Lung (tissue), 11 donors: ENCODE measurements at regions not wholly inside any gene's neighbourhood (a gene's known extent, or its start where the extent isn't known, plus 50 kb on each side); places are given as distances from the start of the nearest gene placed in this dataset.

ENCODE experiments used
- ATAC-seq: fragments of 200-7000 bp; cut with Tn5 transposase; one replicate; pipeline ENCODE4 v1.9.1; 2020; ENCODE audit warnings: moderate number of reproducible peaks; ENCODE audit not compliant: insufficient read depth, low FRiP score
- DNase-seq, 3 donors: peaks; one replicate each; pipeline ENCODE4 v3.0.0-alpha.2; 2013 to 2017
- H3K27ac ChIP-seq, 2 donors: one replicate each; pipeline ENCODE4 v1.5.1; 2013; ENCODE audit warnings: mild to moderate bottlenecking in 2 of 2, moderate library complexity in 2 of 2, control low read depth in 1 of 2, inconsistent platforms in 1 of 2, low read depth in 1 of 2, low read length in 1 of 2
- H3K27me3 ChIP-seq, 3 donors: one replicate each; pipeline ENCODE4 v1.5.1; 2013; ENCODE audit warnings: low read length in 2 of 3; ENCODE audit not compliant: control insufficient read depth in 3 of 3, insufficient read depth in 3 of 3
- H3K36me3 ChIP-seq, 4 donors: one replicate each; pipeline ENCODE4 v1.5.1; 2013; ENCODE audit warnings: low read length in 4 of 4, mild to moderate bottlenecking in 1 of 4, moderate library complexity in 1 of 4; ENCODE audit not compliant: control insufficient read depth in 4 of 4, insufficient read depth in 4 of 4
- H3K4me1 ChIP-seq, 5 donors: one replicate each; pipeline ENCODE4 v1.5.1; 2013; ENCODE audit warnings: low read length in 5 of 5, mild to moderate bottlenecking in 2 of 5, moderate library complexity in 1 of 5; ENCODE audit not compliant: control insufficient read depth in 5 of 5, insufficient read depth in 5 of 5
- H3K4me3 ChIP-seq: one replicate; pipeline ENCODE4 v1.5.1; 2013; ENCODE audit warnings: mild to moderate bottlenecking, control low read depth, moderate library complexity
- H3K9ac ChIP-seq, 2 donors: one replicate each; pipeline ENCODE4 v1.5.1; 2013; ENCODE audit warnings: low read length in 2 of 2, control low read depth in 1 of 2; ENCODE audit not compliant: insufficient read depth in 1 of 2
- H3K9me3 ChIP-seq, 4 donors: one replicate each; pipeline ENCODE4 v1.5.1; 2013; ENCODE audit warnings: low read length in 3 of 4, mild to moderate bottlenecking in 1 of 4, moderate library complexity in 1 of 4; ENCODE audit not compliant: control insufficient read depth in 4 of 4, insufficient read depth in 3 of 4
- WGBS, 2 donors: extraction: QIAGEN DNeasy Blood & Tissue Kit; methylation state at CpG; one replicate each; pipeline ENCODE4 v1.1.7; 2013; 5-methylcytosine and 5-hydroxymethylcytosine counted together
- TF ChIP-seq, protein P1 (sequence below): IDR thresholded peaks from 2 replicates; pipeline ENCODE4 v1.5.1; 2012; ENCODE audit warnings: mild to moderate bottlenecking; ENCODE audit errors: control extremely low read depth, extremely low read depth
- donor health status: control.
- donor health status: control.
- donor health status: Bipolar disorder and iron deficiency.
- donor health status: healthy.
- donor health status: DM: yes; HTN: yes; CAD: no.

- H3K27ac ChIP-seq, result no peak overlapping the region
- peaks cover 0 to 6% (median 1%) of the 10 kb centered on the region in 4 donors for H3K9me3 ChIP-seq
- H3K9ac ChIP-seq, result no peak overlapping the region
- no peak overlapping the region for H3K4me3 ChIP-seq
- DNase-seq (peak in 2 of 3 donors; percentile 69 to 81), ATAC-seq (no peak)
- TF ChIP-seq, protein P1, sequence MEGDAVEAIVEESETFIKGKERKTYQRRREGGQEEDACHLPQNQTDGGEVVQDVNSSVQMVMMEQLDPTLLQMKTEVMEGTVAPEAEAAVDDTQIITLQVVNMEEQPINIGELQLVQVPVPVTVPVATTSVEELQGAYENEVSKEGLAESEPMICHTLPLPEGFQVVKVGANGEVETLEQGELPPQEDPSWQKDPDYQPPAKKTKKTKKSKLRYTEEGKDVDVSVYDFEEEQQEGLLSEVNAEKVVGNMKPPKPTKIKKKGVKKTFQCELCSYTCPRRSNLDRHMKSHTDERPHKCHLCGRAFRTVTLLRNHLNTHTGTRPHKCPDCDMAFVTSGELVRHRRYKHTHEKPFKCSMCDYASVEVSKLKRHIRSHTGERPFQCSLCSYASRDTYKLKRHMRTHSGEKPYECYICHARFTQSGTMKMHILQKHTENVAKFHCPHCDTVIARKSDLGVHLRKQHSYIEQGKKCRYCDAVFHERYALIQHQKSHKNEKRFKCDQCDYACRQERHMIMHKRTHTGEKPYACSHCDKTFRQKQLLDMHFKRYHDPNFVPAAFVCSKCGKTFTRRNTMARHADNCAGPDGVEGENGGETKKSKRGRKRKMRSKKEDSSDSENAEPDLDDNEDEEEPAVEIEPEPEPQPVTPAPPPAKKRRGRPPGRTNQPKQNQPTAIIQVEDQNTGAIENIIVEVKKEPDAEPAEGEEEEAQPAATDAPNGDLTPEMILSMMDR, result no peak
- H3K27me3 ChIP-seq, result no peaks in the 10 kb centered on the region
- H3K36me3 ChIP-seq, result no peaks in the 10 kb centered on the region
- WGBS, 2 donors, result 0% methylated on average over 1 of the region's 1 CpG
- H3K4me1 ChIP-seq, result peaks cover 0 to 6% (median 0%) of the 10 kb centered on the region in 5 donors
Measured at GRCh38 chr5:112025757-112026156, 268.8 kb upstream of the NREP start.

GRCh38 chr5:112024769-112025168 is 267.8 kb upstream of the NREP start:
- H3K4me3 ChIP-seq, result no peak overlapping the region
- 60 to 81% methylated on average over 2 of the region's 2 CpGs for WGBS, 2 donors
- no peaks in the 10 kb centered on the region for H3K27me3 ChIP-seq
- H3K9ac ChIP-seq, result no peak overlapping the region
- H3K9me3 ChIP-seq, result peaks cover 0 to 6% (median 1%) of the 10 kb centered on the region in 4 donors
- DNase-seq (peak in 1 of 3 donors; percentile 38), ATAC-seq (no peak)
- H3K27ac ChIP-seq, result no peak overlapping the region
- TF ChIP-seq, protein P1, result no peak
- H3K4me1 ChIP-seq, result peaks cover 0 to 6% (median 0%) of the 10 kb centered on the region in 5 donors
- H3K36me3 ChIP-seq, result no peaks in the 10 kb centered on the region

GRCh38 chr5:112024221-112024620 is 267.2 kb upstream of the NREP start:
- no peak overlapping the region for H3K27ac ChIP-seq
- 90 to 93% methylated on average over 3 of the region's 3 CpGs for WGBS, 2 donors
- ATAC-seq, result no peak
- peaks cover 0 to 6% (median 0%) of the 10 kb centered on the region in 5 donors for H3K4me1 ChIP-seq
- TF ChIP-seq, protein P1, result no peak
- no peaks in the 10 kb centered on the region for H3K36me3 ChIP-seq
- no peak overlapping the region for H3K4me3 ChIP-seq
- peaks cover 0 to 3% (median 0%) of the 10 kb centered on the region in 4 donors for H3K9me3 ChIP-seq
- H3K27me3 ChIP-seq, result no peaks in the 10 kb centered on the region
- no peak for DNase-seq
- H3K9ac ChIP-seq, result no peak overlapping the region

DNA sequence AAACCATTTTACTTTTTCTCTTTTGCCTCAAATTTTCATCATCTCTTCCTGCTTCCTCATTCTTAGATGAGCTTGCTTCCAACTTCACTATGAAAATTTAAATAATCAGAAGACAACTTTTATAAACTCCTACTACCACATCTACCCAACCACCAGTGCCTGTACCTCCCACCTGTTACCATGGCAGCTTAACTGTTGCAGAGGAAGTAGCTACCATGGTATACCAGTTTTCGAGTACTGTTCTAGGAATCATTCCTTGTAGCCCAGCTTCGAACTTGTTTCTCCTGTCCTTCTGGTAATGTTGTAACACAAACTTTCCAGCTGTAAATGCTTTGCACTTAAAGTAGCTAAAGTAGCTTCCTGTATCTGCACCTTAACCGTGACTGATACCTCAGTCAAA is 266.8 kb upstream of the NREP start:
- no peak for DNase-seq
- Histone ChIP-seq H3K4me3 (no peak overlapping the region), H3K27ac (no peak overlapping the region), H3K4me1 (peaks cover 0 to 6% (median 0%) of the 10 kb centered on the region in 5 donors), H3K9ac (no peak overlapping the region), H3K36me3 (no peaks in the 10 kb centered on the region), H3K9me3 (peaks cover 0 to 1% (median 0%) of the 10 kb centered on the region in 4 donors), H3K27me3 (no peaks in the 10 kb centered on the region)
- TF ChIP-seq, protein P1, result no peak
- WGBS, 2 donors, result 83 to 91% methylated on average over 3 of the region's 3 CpGs
- ATAC-seq, result no peak
